ENCODE measurements at regions not wholly inside any gene's neighbourhood (a gene's known extent, or its start where the extent isn't known, plus 50 kb on each side); places are given as distances from the start of the nearest gene placed in this dataset.
"Not testable (repeated sequence)": the region's sequence is repeated elsewhere in the genome, so short reads cannot be mapped to it uniquely, and the experiment has no call there.

GRCh38 chr1:177413982-177414596, 243.3 kb downstream of the BRINP2 start:
- Histone ChIP-seq H3K4me2 (peak overlapping the region; percentile 18), H3K36me3 (no peaks in the 10 kb centered on the region), H3K4me3 (no peak overlapping the region), H3K4me1 (peaks cover 16% of the 10 kb centered on the region), H3K27ac (no peak overlapping the region), H3F3A (ENCODE audit: low read depth) (peaks cover 6% of the 10 kb centered on the region), H3K79me2 (ENCODE audit: low read depth) (no peaks in the 10 kb centered on the region), H3K9me3 (ENCODE audit: low read depth) (no peaks in the 10 kb centered on the region), H3K27me3 (no peaks in the 10 kb centered on the region), H3K9ac (no peak overlapping the region), H4K20me1 (ENCODE audit: low read depth) (no peaks in the 10 kb centered on the region), H2AFZ (replicated peaks) (peak overlapping the region; percentile 37)
- no peaks in the 10 kb centered on the region for H3K9me3 Mint-ChIP-seq
- H3K36me3 Mint-ChIP-seq, result no peaks in the 10 kb centered on the region
- H3K27me3 Mint-ChIP-seq (ENCODE audit: insufficient read depth, low read depth), result no peaks in the 10 kb centered on the region
- no peak overlapping the region for H3K4me3 Mint-ChIP-seq
- H3K4me1 Mint-ChIP-seq, result peaks cover 34% of the 10 kb centered on the region
- no peak for TF ChIP-seq EZH2 (IDR thresholded peaks at IDR 0.05)
- TF ChIP-seq CTCF (IDR thresholded peaks at IDR 0.05), result no peak
- no peak for TF ChIP-seq EZH2phosphoT487 (IDR thresholded peaks at IDR 0.05)
- DNase-seq (ENCODE audit: low spot score), result peak; percentile 3
- peak overlapping the region; percentile 9 for H3K27ac Mint-ChIP-seq

GRCh38 chr1:177411381-177411780, 240.6 kb downstream of the BRINP2 start:
- Histone ChIP-seq H3K9ac (no peak overlapping the region), H4K20me1 (ENCODE audit: low read depth) (no peaks in the 10 kb centered on the region), H2AFZ (replicated peaks) (no peak overlapping the region), H3F3A (ENCODE audit: low read depth) (peaks cover 6% of the 10 kb centered on the region), H3K27me3 (no peaks in the 10 kb centered on the region), H3K4me2 (no peak overlapping the region), H3K4me3 (no peak overlapping the region), H3K79me2 (ENCODE audit: low read depth) (no peaks in the 10 kb centered on the region), H3K27ac (no peak overlapping the region), H3K9me3 (ENCODE audit: low read depth) (no peaks in the 10 kb centered on the region), H3K36me3 (no peaks in the 10 kb centered on the region), H3K4me1 (peaks cover 16% of the 10 kb centered on the region)
- H3K27me3 Mint-ChIP-seq (ENCODE audit: insufficient read depth, low read depth), result no peaks in the 10 kb centered on the region
- DNase-seq (ENCODE audit: low spot score), result peak; percentile 43
- H3K4me3 Mint-ChIP-seq, result no peak overlapping the region
- no peak overlapping the region for H3K27ac Mint-ChIP-seq
- peaks cover 38% of the 10 kb centered on the region for H3K4me1 Mint-ChIP-seq
- TF ChIP-seq EZH2 (IDR thresholded peaks at IDR 0.05), result no peak
- no peak for TF ChIP-seq EZH2phosphoT487 (IDR thresholded peaks at IDR 0.05)
- H3K36me3 Mint-ChIP-seq, result no peaks in the 10 kb centered on the region
- peaks cover 5% of the 10 kb centered on the region for H3K9me3 Mint-ChIP-seq

GRCh38 chr1:177410179-177410766, 239.5 kb downstream of the BRINP2 start:
- H3K36me3 Mint-ChIP-seq, result no peaks in the 10 kb centered on the region
- H3K9me3 ChIP-seq (ENCODE audit: low read depth), result no peaks in the 10 kb centered on the region
- H3K9me3 Mint-ChIP-seq, result peaks cover 5% of the 10 kb centered on the region
- H2AFZ ChIP-seq (replicated peaks), result no peak overlapping the region
- no peak overlapping the region for H3K9ac ChIP-seq
- H3K4me2 ChIP-seq, result no peak overlapping the region
- no peaks in the 10 kb centered on the region for H3K27me3 ChIP-seq
- no peaks in the 10 kb centered on the region for H4K20me1 ChIP-seq (ENCODE audit: low read depth)
- H3K4me3 ChIP-seq, result no peak overlapping the region
- H3K79me2 ChIP-seq (ENCODE audit: low read depth), result no peaks in the 10 kb centered on the region
- peaks cover 34% of the 10 kb centered on the region for H3K4me1 Mint-ChIP-seq
- H3F3A ChIP-seq (ENCODE audit: low read depth), result peaks cover 6% of the 10 kb centered on the region
- H3K27me3 Mint-ChIP-seq (ENCODE audit: insufficient read depth, low read depth), result no peaks in the 10 kb centered on the region
- no peak overlapping the region for H3K27ac ChIP-seq
- H3K36me3 ChIP-seq, result no peaks in the 10 kb centered on the region
- no peak overlapping the region for H3K4me3 Mint-ChIP-seq
- no peak for DNase-seq (ENCODE audit: low spot score)
- peaks cover 16% of the 10 kb centered on the region for H3K4me1 ChIP-seq
- no peak overlapping the region for H3K27ac Mint-ChIP-seq
- TF ChIP-seq EZH2phosphoT487 (IDR thresholded peaks at IDR 0.05) (no peak), EZH2 (IDR thresholded peaks at IDR 0.05) (no peak), CTCF (IDR thresholded peaks at IDR 0.05) (no peak)

DNA sequence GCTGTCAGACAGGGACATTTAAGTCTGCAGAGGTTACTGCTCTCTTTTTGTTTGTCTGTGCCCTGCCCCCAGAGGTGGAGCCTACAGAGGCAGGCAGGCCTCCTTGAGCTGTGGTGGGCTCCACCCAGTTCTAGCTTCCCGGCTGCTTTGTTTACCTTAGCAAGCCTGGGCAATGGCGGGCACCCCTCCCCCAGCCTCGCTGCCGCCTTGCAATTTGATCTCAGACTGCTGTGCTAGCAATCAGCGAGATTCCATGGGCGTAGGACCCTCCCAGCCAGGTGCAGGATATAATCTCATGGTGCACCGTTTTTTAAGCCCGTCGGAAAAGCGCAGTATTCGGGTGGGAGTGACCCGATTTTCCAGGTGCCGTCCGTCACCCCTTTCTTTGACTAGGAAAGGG, 235.6 kb downstream of the BRINP2 start:
- DNase-seq (ENCODE audit: low spot score); H3K4me2 ChIP-seq; H3K36me3 ChIP-seq: not testable (repeated sequence)

More for the DNA sequence above, 235.6 kb downstream of the BRINP2 start:
- not testable (repeated sequence) for H3K27me3 ChIP-seq; H3F3A ChIP-seq (ENCODE audit: low read depth); H3K9ac ChIP-seq; H3K9me3 Mint-ChIP-seq; H3K27me3 Mint-ChIP-seq (ENCODE audit: insufficient read depth, low read depth); H3K27ac ChIP-seq; H3K36me3 Mint-ChIP-seq; H2AFZ ChIP-seq (replicated peaks); H3K9me3 ChIP-seq (ENCODE audit: low read depth); H3K4me1 ChIP-seq; H3K4me1 Mint-ChIP-seq; H4K20me1 ChIP-seq (ENCODE audit: low read depth); H3K4me3 Mint-ChIP-seq; H3K79me2 ChIP-seq (ENCODE audit: low read depth); H3K4me3 ChIP-seq; H3K27ac Mint-ChIP-seq
